HG02885 (cell line): ENCODE measurements at regions not wholly inside any gene's neighbourhood (a gene's known extent, or its start where the extent isn't known, plus 50 kb on each side); places are given as distances from the start of the nearest gene placed in this dataset.

Experiments used
- ATAC-seq: cut with Tn5 transposase; IDR thresholded peaks from one replicate; pipeline ENCODE4 v1.9.1; 2021; ENCODE audit warnings: mild to moderate bottlenecking; ENCODE audit not compliant: unreplicated experiment, poor library complexity

DNA sequence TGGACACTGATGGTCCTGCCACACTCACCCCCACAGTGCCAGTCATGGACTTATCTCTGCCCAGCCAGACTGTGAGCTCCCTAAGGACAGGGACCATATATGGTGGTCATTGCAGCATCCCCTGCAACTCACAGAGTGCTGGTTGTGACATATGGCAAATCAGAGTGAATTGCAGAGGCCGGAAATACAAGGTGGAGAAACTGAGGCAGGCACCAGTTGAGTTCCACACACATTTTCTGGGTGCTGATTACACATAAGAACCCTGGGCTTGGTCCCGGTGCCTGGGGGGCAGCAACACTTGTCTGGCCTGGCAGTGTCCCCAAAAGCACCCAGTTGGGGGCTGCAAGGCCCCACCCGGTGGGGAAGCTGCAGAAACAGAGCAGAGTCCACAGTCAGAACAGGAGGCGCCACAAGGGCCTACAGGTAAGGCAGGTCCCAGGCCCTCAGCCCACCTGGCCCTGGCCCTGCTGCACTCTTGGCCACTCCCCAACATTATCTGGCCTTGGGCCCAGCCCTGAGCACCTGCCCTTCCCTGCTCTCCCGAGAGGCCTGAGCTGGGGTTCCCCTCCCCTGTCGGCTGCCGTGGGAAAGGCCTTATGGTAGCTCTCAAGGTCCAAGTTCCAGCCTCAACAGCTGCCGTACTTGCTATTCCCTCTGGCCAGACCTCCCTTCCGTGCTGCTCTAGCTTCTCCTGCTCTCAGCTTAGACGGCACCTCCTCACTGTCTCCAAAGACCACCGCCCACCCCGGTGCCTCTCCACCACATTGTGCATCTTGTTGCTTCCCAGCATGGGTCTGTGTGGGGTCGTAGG is 140.8 kb upstream of the PTPN1 start:
- ATAC-seq, result no peak

DNA sequence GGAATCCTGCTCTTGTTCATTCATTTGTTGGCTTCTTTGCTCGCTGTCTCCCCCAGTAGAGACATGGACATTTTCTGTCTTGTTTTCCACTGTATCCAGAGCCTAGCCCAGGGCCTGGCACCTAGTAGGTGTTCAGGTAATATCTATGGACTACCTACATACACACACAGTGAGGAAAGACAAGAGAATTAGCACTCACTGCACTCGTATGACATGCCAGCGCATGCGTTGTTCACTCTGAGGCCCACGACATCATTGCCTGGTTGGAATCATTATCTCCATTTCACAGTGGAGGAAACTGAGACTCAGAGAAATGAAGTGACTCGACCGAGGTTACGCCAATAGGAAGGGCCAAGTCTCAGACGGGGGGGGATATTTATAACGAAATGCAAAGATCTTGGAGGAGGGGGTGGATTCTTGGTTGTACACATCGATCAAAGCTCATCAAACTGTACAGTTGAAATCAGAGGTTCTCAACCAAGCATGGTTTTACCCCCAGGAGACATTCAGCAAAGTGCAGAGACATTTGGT is 140.1 kb upstream of the PTPN1 start:
- no peak for ATAC-seq

GRCh38 chr20:50371878-50372769 is 138.1 kb upstream of the PTPN1 start:
- ATAC-seq, result no peak

- no peak for ATAC-seq
Measured at GRCh38 chr20:50372770-50373088, 137.5 kb upstream of the PTPN1 start.

DNA sequence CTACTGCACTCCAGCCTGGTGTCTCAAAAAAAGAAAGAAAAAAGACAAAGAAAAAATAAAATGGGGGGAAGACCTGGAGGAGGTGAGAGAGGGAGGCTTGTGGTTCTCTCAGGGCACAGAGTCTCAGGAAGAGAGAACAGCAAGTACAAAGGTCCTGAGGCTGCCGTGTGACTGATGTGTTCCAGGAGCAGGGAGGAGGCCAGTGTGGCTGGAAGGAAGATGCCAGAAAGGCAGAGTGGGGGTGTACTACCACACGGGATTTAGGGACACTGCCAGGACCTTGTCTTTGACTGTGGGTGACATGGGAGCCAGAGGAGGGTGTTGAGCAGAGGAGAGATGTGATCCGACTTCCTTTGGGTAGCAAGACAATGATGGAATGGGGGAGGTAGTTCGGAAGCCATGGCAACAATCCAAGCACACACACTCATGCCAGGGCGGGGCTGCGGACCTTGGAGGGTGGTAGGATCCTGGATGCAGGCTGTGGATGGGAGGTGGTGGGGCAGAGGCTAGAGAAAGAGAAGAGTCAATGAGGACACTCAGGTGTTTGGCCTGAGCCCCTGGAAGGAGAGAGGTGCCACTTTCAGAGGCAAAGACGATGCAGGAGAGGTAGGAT is 136.4 kb upstream of the PTPN1 start:
- ATAC-seq, result no peak

DNA sequence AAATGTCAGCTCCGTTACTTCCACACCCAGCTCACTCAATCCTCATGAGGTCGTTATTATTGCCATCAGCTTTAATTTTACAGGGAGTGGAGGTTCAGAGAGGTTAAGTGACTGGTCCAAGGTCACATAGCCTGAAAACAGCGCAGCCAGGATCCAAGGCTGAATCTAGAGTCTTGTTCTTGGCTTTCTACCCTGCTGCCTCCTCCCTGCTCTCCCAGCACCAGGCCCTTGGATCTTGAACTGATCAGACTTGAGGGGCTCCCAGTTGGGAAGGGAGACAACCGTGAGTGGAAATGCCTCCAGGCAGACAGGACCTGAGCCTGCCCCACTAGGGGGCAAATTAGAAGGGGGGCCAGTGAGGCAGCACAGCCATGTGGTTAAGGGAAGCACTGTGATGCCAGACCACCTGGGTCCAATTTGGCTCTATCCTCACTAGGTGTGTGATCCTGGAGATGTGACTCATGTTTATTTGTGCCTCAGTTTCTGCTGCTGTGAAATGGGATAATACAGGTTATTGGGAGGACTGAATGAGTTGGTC is 135.6 kb upstream of the PTPN1 start:
- ATAC-seq, result no peak

GRCh38 chr20:50376179-50376887 is 133.8 kb upstream of the PTPN1 start:
- ATAC-seq, result no peak

DNA sequence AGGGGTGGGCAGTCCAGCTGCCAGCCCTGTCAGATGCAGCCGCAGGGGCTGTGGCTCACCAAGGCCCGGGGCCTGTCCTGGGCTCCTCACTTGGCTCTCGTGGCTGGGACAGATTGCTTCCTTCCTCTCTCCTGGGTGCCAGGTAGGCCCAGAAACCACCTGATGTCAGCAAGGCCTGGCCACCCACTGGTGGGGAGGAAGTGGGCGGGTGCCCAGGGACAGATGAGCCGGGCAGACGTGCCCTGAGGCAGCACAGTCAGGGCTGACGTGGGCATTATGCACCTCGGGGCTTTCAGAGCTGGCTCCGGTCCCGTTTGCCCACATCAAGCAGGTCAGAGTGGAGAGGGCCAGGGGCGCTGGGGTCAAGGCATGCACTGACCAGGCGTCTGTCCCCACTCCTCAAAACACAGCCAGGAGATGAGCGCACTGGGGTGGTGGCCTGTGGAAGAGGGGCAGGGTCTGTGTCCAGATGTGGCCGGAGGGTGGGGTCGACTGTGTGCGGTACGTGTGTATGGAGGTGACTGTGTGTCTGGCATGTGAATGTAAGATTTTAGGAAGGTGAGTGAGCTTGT is 133.2 kb upstream of the PTPN1 start:
- ATAC-seq, result no peak

- no peak for ATAC-seq
Measured at GRCh38 chr20:50378170-50379000, 131.8 kb upstream of the PTPN1 start.

DNA sequence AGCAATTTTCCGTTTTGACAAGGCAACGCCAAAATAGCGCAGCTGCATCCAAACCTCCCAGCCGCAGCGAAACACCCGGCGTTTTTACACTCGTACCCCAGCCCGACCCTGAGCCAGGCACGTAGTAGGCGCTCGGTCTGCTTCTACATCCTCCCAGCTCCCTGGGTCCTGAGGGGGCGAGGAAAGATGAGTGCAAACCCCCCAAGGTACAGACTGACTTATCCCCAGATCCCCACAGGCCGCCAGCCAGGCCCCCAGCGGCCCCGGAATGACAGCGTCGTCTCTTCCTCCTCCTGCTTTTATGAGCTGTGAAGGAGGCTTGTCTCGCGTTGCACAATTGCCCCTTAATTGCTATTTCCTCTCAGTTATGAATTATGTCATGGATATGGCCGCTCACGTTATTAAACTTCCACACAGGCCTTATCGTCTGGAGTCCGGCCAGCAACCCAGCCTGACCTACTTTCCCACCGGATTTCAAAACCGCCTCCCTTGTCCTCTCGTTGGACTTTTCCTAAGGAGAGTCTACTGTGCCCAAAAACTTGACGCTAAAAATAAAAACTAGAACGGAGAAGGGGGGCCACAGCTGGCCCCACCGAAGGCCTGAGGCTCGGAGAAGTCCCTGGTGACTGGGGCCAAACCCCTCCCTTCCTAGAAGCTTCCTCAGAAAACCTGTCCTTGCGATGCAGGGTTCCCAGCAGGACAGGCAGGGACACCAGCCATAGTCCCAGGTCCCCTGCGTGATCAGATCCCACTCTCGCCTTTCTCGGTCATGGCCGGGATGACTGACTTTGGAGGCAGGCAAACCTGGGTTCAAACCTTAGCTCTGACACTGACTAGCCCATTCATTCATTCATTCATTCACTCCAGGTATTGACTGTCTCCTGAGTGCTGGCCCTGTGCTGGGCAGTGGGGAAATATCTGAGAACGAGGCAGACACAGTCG is 130.9 kb upstream of the PTPN1 start:
- no peak for ATAC-seq

- no peak for ATAC-seq
Measured at GRCh38 chr20:50379991-50380696, 130.0 kb upstream of the PTPN1 start.

DNA sequence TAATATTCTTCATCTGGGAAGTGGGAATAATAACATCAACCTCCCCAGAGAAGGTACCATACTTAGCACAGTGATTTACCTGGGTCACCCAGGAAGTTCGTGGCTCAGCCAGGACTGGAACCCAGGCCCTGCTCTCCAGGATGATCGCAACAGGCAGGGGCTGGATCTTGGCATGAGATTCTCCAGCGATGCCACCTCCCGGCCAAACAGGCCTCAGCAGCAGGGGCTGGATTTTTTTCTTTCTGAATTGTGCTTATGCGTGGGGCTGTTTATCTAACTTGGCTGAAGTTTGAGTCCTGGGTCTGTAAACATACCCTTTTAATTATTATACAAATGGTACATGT is 129.5 kb upstream of the PTPN1 start:
- ATAC-seq, result no peak

- no peak for ATAC-seq
Measured at GRCh38 chr20:50381075-50381732, 129.0 kb upstream of the PTPN1 start.

- ATAC-seq, result no peak
Measured at GRCh38 chr20:50381771-50382593, 128.2 kb upstream of the PTPN1 start.

DNA sequence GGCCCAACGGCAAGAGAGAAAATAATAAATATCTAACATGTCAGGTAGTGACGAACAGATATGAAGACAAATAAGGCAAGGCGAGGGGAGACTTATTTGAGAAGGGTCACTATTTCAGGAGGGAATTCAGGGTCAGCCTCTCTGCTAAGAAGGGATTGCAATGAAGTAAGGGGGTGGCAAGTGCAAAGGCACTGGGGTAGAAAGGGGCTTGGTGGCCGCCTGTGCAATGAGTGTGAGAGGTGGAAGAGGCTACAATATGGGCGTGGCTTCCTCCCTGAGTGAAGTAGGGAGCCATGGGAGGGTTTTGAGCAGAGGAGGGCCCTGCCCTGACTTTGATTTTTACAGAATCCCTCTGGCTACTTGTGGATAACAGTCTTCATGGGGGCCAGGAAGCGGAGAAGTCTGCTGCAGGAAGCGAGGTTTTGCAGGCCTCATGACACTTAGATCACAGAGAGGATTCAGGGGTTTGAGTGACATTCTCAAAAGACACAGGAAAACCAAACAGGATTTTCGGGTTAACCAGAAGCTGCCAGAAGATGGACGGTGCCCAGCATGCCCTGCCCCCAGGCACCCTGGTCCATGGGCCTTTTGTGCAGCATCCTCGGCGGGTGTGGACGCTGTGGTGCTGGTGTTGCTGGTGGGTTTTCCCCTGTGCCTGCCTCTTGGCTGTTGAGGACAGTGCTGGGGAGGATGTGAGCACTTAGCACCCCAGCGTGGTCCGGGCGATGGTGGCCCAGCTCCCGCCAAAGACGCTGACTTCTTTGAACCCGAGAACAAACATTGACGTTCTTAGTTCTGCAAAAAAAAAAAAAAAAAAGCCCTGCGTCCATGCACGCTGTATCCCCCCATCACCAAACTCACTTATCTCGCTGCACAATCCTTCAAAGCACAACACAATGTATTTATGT is 124.2 kb upstream of the PTPN1 start:
- no peak for ATAC-seq
